ENCODE measurements at regions not wholly inside any gene's neighbourhood (a gene's known extent, or its start where the extent isn't known, plus 50 kb on each side); places are given as distances from the start of the nearest gene placed in this dataset.
"Not testable (repeated sequence)": the region's sequence is repeated elsewhere in the genome, so short reads cannot be mapped to it uniquely, and the experiment has no call there.

GRCh38 chr5:159588941-159589340 lies 258.7 kb upstream of the IL12B start:
- no peak overlapping the region for H3K4me3 ChIP-seq (ENCODE audit: low read length)
- no peak overlapping the region for H3K9ac ChIP-seq (ENCODE audit: low read depth, low read length)
- no peaks in the 10 kb centered on the region for H3K4me1 ChIP-seq (ENCODE audit: insufficient read depth, low read length)
- H3K27me3 ChIP-seq (ENCODE audit: insufficient read depth, low read length): no peaks in the 10 kb centered on the region
- H3K9me3 ChIP-seq (ENCODE audit: insufficient read depth, low read depth, low read length): no peaks in the 10 kb centered on the region
- no peaks in the 10 kb centered on the region for H3K36me3 ChIP-seq (ENCODE audit: insufficient read depth, low read length)
- WGBS: 94% methylated on average over 6 of the region's 6 CpGs
- H3K27ac ChIP-seq (ENCODE audit: low read depth, low read length): no peak overlapping the region

GRCh38 chr5:159593518-159594073 lies 263.3 kb upstream of the IL12B start:
- Histone ChIP-seq H3K27ac (ENCODE audit: low read depth, low read length) (no peak overlapping the region), H3K4me3 (ENCODE audit: low read length) (no peak overlapping the region), H3K27me3 (ENCODE audit: insufficient read depth, low read length) (no peaks in the 10 kb centered on the region), H3K9ac (ENCODE audit: low read depth, low read length) (no peak overlapping the region), H3K4me1 (ENCODE audit: insufficient read depth, low read length) (no peaks in the 10 kb centered on the region), H3K9me3 (ENCODE audit: insufficient read depth, low read depth, low read length) (peaks cover 14% of the 10 kb centered on the region; the same call in 1 of the 2 replicates), H3K36me3 (ENCODE audit: insufficient read depth, low read length) (no peaks in the 10 kb centered on the region)
- 33% methylated on average over 1 of the region's 1 CpG for WGBS

GRCh38 chr5:159595561-159595960 lies 265.3 kb upstream of the IL12B start:
- H3K9me3 ChIP-seq (ENCODE audit: insufficient read depth, low read depth, low read length): peaks cover 16% of the 10 kb centered on the region
- H3K4me1 ChIP-seq (ENCODE audit: insufficient read depth, low read length); H3K36me3 ChIP-seq (ENCODE audit: insufficient read depth, low read length); H3K9ac ChIP-seq (ENCODE audit: low read depth, low read length); H3K27me3 ChIP-seq (ENCODE audit: insufficient read depth, low read length); H3K4me3 ChIP-seq (ENCODE audit: low read length); H3K27ac ChIP-seq (ENCODE audit: low read depth, low read length): not testable (repeated sequence)
- 97% methylated on average over 3 of the region's 3 CpGs for WGBS

DNA sequence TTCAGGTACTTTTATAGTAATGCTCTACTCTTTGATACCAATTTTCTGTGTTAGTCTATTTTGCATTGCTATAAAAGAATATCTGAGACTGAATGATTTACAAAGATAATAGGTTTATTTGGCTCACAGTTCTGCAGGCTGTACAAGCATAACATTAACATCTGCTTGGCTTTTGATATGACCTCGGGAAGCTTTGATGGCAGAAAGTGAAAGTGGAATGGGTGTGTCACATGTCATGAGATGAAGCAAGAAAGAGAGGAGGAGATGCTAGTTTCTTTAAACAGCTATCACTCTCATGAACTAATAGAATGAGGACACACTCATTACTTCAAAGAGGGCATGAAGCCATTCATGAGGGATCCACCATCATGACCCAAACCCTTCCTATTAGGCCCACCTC lies 270.9 kb upstream of the IL12B start:
- no peak overlapping the region for H3K27ac ChIP-seq (ENCODE audit: low read depth, low read length)
- H3K4me1 ChIP-seq (ENCODE audit: insufficient read depth, low read length): no peaks in the 10 kb centered on the region
- no peaks in the 10 kb centered on the region for H3K36me3 ChIP-seq (ENCODE audit: insufficient read depth, low read length)
- WGBS: 90% methylated on average over 1 of the region's 1 CpG
- no peak overlapping the region for H3K9ac ChIP-seq (ENCODE audit: low read depth, low read length)
- H3K4me3 ChIP-seq (ENCODE audit: low read length): no peak overlapping the region
- H3K27me3 ChIP-seq (ENCODE audit: insufficient read depth, low read length): no peaks in the 10 kb centered on the region
- H3K9me3 ChIP-seq (ENCODE audit: insufficient read depth, low read depth, low read length): peaks cover 29% of the 10 kb centered on the region

DNA sequence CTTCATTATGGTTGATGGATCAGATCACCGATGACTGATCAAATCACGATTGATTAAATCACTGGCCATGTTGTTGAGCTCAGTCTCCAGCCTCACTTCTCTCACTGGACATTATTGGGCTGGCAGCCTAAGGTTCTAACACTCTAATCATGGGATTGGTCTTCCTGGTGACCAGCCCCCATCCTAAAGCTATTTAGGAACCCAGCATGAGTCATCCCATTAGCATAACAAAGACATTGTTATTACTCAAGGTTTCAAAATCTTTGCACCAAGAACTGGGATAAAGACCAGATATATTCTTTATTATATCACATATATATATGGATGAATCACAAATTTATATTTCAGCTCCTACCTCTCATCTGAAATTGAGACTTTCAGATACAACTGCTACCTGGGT lies 272.1 kb upstream of the IL12B start:
- H3K36me3 ChIP-seq (ENCODE audit: insufficient read depth, low read length): no peaks in the 10 kb centered on the region
- H3K4me3 ChIP-seq (ENCODE audit: low read length): no peak overlapping the region
- no peak overlapping the region for H3K9ac ChIP-seq (ENCODE audit: low read depth, low read length)
- WGBS: 97% methylated on average over 2 of the region's 2 CpGs
- H3K27me3 ChIP-seq (ENCODE audit: insufficient read depth, low read length): no peaks in the 10 kb centered on the region
- H3K9me3 ChIP-seq (ENCODE audit: insufficient read depth, low read depth, low read length): peaks cover 26% of the 10 kb centered on the region
- H3K27ac ChIP-seq (ENCODE audit: low read depth, low read length): no peak overlapping the region
- H3K4me1 ChIP-seq (ENCODE audit: insufficient read depth, low read length): no peaks in the 10 kb centered on the region

DNA sequence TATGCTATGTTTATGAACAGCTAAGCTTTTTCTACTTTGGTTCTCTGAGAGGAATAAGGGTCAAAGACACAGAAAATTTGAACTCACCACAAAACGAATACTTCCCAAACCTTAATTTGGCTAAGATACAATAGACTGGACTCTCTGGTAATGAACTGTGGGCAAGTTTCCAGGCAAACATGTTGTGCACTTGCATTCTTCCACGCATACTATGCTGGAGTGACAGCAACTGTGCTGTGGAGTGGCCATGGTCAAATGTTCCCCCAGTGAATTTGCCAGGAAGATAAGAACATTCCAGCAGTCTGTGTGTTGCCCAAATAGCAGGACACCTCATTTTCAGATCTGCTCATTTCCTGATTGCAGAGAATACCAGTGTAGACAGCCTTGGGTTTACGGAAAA lies 275.3 kb upstream of the IL12B start:
- Histone ChIP-seq H3K36me3 (ENCODE audit: insufficient read depth, low read length) (no peaks in the 10 kb centered on the region), H3K4me1 (ENCODE audit: insufficient read depth, low read length) (no peaks in the 10 kb centered on the region), H3K9me3 (ENCODE audit: insufficient read depth, low read depth, low read length) (peaks cover 23% of the 10 kb centered on the region), H3K27ac (ENCODE audit: low read depth, low read length) (no peak overlapping the region), H3K4me3 (ENCODE audit: low read length) (no peak overlapping the region), H3K9ac (ENCODE audit: low read depth, low read length) (no peak overlapping the region), H3K27me3 (ENCODE audit: insufficient read depth, low read length) (no peaks in the 10 kb centered on the region)
- WGBS: 92% methylated on average over 3 of the region's 3 CpGs

- H3K27me3 ChIP-seq (ENCODE audit: insufficient read depth, low read length): no peaks in the 10 kb centered on the region
- H3K9me3 ChIP-seq (ENCODE audit: insufficient read depth, low read depth, low read length): no peaks in the 10 kb centered on the region
- whole genome bisulfite sequencing: 99% methylated on average over 3 of the region's 4 CpGs
- no peaks in the 10 kb centered on the region for H3K36me3 ChIP-seq (ENCODE audit: insufficient read depth, low read length)
- no peak overlapping the region for H3K4me3 ChIP-seq (ENCODE audit: low read length)
- no peaks in the 10 kb centered on the region for H3K4me1 ChIP-seq (ENCODE audit: insufficient read depth, low read length)
- no peak overlapping the region for H3K27ac ChIP-seq (ENCODE audit: low read depth, low read length)
- no peak overlapping the region for H3K9ac ChIP-seq (ENCODE audit: low read depth, low read length)
These were observed 279.1 kb upstream of the IL12B start for GRCh38 chr5:159609359-159609758.

DNA sequence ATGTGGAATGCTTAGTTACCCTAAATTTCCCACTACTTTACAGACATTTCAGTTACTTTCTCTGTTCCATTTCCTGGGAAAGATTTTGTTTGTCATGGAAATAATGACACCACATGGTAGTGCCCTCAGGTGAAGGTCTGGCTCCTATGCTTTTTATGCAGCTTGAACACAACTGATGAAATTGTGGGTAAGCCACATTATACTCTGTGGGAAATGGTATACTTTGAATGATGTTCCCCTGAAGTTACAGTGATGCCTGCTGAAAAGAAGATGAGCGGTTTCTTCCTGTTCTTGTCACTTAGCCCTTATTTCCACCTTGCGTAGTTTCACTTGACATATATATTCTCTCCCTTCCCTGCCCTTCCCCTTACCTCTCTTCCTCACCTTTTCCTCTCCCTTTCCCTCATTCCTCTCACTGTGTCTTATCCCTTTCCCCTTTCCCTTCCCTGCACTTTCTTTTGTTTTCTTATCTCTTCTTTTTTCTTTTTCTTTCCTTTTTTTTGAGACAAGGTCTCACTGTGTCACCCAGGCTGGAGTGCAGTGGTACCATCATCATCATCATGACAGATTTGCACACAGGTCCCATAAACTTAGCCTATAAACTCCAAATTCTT lies 280.8 kb upstream of the IL12B start:
- WGBS: 95% methylated on average over 2 of the region's 2 CpGs
- Histone ChIP-seq H3K36me3 (ENCODE audit: insufficient read depth, low read length) (no peaks in the 10 kb centered on the region), H3K9me3 (ENCODE audit: insufficient read depth, low read depth, low read length) (no peaks in the 10 kb centered on the region), H3K4me1 (ENCODE audit: insufficient read depth, low read length) (no peaks in the 10 kb centered on the region), H3K27ac (ENCODE audit: low read depth, low read length) (no peak overlapping the region), H3K9ac (ENCODE audit: low read depth, low read length) (no peak overlapping the region), H3K4me3 (ENCODE audit: low read length) (no peak overlapping the region), H3K27me3 (ENCODE audit: insufficient read depth, low read length) (no peaks in the 10 kb centered on the region)

- Histone ChIP-seq H3K4me1 (ENCODE audit: insufficient read depth, low read length) (no peaks in the 10 kb centered on the region), H3K4me3 (ENCODE audit: low read length) (no peak overlapping the region), H3K27ac (ENCODE audit: low read depth, low read length) (no peak overlapping the region), H3K27me3 (ENCODE audit: insufficient read depth, low read length) (no peaks in the 10 kb centered on the region), H3K9ac (ENCODE audit: low read depth, low read length) (no peak overlapping the region), H3K36me3 (ENCODE audit: insufficient read depth, low read length) (no peaks in the 10 kb centered on the region), H3K9me3 (ENCODE audit: insufficient read depth, low read depth, low read length) (no peaks in the 10 kb centered on the region)
- WGBS: 67% methylated on average over 2 of the region's 2 CpGs
These were observed 286.7 kb upstream of the IL12B start for GRCh38 chr5:159616952-159617351.

GRCh38 chr5:159619826-159620225 lies 289.5 kb upstream of the IL12B start:
- Histone ChIP-seq H3K9me3 (ENCODE audit: insufficient read depth, low read depth, low read length) (peaks cover 4% of the 10 kb centered on the region; the same call in 1 of the 2 replicates), H3K4me1 (ENCODE audit: insufficient read depth, low read length) (no peaks in the 10 kb centered on the region), H3K27me3 (ENCODE audit: insufficient read depth, low read length) (no peaks in the 10 kb centered on the region), H3K36me3 (ENCODE audit: insufficient read depth, low read length) (no peaks in the 10 kb centered on the region), H3K27ac (ENCODE audit: low read depth, low read length) (no peak overlapping the region), H3K9ac (ENCODE audit: low read depth, low read length) (no peak overlapping the region), H3K4me3 (ENCODE audit: low read length) (no peak overlapping the region)
- WGBS: 71% methylated on average over 4 of the region's 4 CpGs

DNA sequence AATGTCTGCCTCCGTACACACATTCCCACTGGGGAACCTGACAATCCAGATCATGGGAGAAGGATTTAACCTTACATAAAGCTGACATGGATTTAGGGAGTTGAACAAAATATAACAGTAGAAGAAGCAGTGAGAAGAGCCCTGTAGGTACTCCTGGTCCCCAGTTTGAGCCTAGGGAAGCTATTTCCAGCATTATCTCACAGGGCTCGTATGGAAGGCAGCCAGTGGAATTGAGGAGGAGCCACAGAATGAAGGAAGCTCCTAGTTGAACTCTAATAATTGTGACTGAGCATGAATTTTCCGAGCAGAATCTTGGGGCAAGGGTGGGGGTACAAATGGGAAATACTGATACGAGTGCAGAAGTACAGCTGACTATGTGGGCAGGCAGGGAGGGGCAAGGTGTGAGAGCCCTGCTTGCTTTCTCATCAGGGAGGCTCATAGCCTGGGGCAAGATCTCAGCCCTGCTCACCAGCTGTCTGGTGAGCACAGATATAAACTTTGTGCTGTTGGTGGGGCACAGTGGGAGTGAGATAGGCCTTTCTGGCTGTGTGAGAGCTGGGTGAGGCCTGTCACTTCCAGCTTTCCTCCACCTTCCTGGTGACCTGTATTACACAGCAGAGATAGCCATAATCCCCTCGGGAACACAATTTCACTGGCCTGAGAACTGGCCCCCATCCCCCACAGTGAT lies 290.7 kb upstream of the IL12B start:
- 72% methylated on average over 5 of the region's 5 CpGs for WGBS
- peaks cover 4% of the 10 kb centered on the region; the same call in 1 of the 2 replicates for H3K9me3 ChIP-seq (ENCODE audit: insufficient read depth, low read depth, low read length)
- no peak overlapping the region for H3K27ac ChIP-seq (ENCODE audit: low read depth, low read length)
- no peaks in the 10 kb centered on the region for H3K27me3 ChIP-seq (ENCODE audit: insufficient read depth, low read length)
- no peak overlapping the region for H3K9ac ChIP-seq (ENCODE audit: low read depth, low read length)
- H3K36me3 ChIP-seq (ENCODE audit: insufficient read depth, low read length): no peaks in the 10 kb centered on the region
- no peaks in the 10 kb centered on the region for H3K4me1 ChIP-seq (ENCODE audit: insufficient read depth, low read length)
- H3K4me3 ChIP-seq (ENCODE audit: low read length): no peak overlapping the region
